GM18508 (cell line): ENCODE measurements at regions not wholly inside any gene's neighbourhood (a gene's known extent, or its start where the extent isn't known, plus 50 kb on each side); places are given as distances from the start of the nearest gene placed in this dataset.

Experiments
- ATAC-seq: cut with Tn5 transposase; IDR thresholded peaks from one replicate; pipeline ENCODE4 v1.9.1; 2021; ENCODE audit warnings: moderate number of reproducible peaks; ENCODE audit not compliant: insufficient read depth, unreplicated experiment

DNA sequence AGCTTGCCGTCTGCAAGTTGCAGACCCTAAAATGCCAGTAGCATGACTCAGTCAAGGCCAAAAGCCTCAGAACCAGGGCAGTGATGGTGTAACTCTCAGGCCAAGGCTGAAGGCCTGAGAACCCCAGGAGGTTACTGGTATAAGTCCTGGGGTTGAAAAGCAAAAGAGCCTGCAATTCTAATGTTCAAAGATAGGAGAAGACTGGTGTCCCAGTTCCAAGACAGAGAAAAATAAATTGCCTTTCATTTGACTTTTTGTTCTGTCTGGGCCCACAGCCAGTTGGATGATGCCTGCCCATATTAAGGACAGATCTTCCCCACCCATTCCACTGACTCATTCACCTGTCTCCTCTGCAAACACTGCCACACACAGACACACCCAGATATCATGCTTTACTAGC, 673.2 kb downstream of the CDH18 start:
- ATAC-seq: no peak

DNA sequence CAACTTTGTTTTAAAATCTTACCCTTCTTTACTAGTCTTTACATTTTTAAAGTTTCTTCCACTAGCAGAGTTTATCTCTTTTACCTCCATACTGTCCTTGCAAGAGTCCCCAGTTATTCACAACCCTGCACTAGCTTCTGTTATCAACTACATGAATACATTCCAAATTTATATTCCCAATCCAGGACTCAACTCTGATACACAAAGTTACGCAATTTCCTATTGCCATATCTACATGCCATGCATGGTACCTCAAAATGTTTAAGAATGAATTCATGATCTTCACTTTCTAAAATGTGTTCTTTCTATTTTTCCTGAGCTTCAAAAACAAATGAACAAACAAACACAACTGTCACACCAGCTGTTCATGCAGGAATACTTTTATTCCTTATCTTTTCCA, 668.7 kb downstream of the CDH18 start:
- no peak for ATAC-seq

DNA sequence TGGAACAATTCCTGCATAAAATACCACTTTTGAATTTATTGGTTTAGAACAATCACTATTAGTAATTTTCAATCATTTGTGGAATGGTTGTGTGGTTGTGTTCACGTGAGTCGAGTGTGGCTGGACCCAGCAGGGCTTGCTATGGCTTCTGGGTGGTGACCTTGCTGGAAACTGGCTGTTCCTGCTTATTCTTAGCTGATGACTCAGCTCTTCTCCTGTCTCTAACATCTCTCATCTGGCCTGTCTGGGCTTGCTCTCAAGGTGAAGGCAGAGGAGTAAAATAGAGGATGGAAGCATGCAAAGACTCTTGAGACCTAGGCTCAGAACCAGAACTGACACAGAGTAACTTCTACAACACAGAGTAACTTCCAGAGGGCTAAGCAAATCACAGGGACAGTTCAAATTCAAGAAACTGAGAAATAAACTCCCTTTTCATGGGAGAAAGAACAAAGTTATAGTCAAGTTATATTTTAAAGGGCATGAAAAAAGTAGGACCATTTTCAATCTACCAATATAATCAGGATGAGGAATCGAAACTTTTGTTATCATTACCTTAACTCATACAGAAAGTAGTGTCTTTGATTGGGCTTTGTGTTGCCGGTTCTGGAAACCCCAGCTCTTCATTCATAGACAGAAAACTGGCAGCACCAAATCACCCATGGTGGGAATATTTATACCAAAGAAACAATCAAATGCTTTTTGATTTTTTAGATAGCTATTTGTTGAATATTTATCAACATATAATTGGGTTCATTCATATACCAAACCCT, 665.1 kb downstream of the CDH18 start:
- no peak for ATAC-seq

DNA sequence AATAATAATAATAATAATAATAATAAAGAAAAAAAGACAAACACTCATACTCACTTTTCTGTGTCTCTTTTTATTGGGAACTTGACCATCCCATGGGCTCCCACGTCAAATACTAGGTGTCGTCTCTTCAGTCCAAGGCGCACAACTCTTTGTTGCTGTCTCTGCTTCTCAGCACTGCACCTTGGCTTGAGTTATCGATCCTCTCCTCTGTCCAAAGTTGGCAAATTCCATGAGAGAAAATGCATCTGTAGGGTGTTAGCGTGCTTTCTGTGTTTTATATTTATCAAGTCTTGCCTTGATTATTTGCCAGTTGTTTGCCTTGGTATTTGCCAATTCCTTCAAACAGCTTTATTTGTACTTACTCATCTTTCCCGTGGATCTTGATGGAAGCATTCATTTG, 653.7 kb downstream of the CDH18 start:
- ATAC-seq: no peak

DNA sequence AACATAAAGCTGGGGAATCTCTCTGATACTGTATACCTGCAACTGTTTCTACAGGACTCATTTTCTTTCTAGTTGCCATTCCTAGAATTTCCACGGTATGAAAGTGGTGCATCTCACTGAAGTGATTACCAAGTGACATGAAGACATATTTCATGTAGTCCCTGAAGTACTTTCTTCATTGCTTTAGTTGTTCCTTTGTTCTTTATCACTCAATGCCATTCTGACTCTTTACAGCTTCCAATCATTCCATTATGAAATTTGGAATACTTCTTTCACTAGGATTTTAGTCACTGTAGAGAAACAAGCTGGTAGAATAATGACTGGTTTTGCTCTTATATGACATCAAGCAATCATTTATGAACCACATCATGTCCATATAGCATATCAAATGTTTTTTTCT, 645.1 kb downstream of the CDH18 start:
- ATAC-seq: no peak

DNA sequence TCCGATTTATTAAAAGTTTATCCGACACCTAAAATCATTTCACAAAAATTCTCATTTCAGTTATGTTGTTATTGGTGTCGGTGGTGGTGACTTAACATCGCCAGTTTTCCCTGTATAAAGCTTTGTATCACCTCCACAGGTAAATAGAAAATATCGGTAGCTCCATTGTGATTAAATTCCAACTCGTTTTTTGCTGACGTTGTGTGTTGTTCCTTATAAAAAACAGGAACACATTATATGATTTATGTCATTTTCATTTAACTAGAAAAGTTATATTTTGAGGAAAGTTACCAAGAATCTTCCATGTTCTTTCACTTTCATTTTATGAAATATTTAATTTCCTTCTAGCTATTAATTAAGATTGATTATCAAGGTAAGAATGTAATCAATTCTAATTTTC, 635.9 kb downstream of the CDH18 start:
- ATAC-seq: no peak

DNA sequence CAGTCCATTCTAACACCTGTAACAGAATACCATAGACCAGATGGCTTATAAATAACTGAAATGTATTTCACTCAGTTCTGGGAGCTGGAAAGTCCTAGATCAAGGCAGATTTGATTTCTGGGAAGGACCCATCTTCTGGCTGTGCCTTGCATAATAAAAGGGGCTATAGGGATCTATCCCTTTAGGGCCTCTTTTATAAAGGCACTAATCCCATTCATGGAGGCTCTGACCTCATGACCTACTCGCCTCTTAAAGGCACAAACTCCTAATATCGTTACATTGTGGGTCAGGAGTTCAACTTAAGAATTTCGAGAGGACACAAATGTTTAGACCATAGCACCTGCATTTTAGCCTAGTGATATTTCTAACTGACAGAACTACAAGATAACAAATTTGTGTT, 619.0 kb downstream of the CDH18 start:
- no peak for ATAC-seq

DNA sequence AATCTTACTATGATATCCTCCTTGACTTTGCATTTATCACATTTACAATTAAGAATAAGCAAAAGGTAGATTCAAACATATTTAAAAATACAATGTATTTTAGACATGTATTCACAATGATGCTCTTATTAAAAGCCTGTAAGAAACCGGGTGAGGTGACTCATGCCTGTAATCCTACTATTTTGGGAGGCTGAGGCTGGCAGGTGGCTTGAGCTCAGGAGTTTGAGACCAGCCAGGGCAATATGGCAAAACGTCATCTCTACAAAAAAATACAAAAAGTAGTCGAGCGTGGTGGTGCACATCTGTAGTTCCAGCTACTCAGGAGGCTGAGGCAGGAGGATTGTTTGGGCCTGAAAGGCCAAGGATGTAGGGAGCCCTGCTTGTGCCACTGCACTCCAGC, 618.4 kb downstream of the CDH18 start:
- ATAC-seq: no peak

DNA sequence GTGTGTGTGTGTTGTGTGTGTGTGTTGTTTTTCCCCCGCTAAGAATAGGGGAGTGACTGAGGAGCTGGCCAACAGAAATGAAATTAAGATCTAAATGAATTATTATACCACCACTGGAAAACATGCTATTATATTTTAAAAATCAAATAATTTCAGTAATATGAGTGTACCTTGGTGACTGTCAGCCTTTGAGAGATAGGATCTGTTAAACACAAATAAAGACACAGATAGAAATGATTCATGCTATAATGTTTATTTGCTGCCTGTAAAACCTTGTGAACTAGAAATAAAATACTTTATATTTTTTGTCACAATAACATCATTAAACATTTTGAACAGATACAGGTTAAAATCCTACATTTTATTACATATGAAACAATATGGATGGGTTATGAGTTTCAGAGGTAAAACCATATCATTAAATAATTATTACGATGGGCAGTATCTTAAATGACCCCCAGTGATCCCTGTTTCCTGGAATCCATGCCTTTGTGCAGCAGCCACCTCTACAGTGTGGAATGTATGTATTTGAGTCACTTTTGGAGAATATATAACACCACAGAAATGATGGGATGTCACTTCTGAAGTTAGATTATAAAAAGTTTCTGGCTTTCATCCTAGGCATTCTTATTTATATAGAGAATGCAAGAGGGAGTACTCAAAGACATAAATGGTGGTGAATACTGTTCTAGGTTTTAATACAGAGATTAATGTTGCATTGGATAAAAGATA, 617.2 kb downstream of the CDH18 start:
- no peak for ATAC-seq

DNA sequence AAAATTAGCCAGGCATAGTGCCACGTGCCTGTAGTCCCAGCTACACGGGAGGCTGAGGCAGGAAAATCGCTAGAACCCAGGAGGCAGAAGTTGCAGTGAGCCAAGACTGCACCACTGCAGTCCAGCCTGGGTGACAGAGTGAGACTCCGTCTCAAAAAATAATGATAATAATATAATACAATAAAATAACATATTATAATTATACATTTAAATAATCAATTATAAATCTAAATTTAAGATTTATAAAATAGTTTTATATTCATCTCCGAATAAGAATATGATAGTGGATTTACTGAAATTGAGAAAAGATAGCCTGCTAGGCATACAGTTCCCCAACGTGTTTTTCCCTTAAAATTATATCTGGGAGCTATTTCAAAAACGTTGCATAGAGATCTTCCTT, 599.6 kb downstream of the CDH18 start:
- ATAC-seq: no peak

DNA sequence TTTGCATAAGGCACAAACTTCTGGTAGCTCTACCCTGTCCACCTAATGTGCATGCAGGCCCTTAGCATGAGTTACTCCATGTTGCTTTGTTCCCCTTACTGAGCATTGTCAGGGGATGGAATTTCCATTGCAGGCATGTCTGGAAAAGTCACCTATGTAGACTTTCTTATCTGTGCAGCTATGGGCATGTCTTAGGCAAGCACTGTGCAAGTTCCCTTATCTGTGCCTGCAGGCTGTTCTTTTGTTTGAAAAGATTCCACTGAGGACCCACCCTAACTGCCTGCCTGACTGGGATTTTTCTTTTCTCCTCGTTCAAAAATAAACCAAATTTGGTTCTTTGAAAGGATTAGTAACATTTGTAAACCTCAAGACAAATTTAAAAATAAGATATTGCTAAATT, 587.0 kb downstream of the CDH18 start:
- ATAC-seq: no peak

DNA sequence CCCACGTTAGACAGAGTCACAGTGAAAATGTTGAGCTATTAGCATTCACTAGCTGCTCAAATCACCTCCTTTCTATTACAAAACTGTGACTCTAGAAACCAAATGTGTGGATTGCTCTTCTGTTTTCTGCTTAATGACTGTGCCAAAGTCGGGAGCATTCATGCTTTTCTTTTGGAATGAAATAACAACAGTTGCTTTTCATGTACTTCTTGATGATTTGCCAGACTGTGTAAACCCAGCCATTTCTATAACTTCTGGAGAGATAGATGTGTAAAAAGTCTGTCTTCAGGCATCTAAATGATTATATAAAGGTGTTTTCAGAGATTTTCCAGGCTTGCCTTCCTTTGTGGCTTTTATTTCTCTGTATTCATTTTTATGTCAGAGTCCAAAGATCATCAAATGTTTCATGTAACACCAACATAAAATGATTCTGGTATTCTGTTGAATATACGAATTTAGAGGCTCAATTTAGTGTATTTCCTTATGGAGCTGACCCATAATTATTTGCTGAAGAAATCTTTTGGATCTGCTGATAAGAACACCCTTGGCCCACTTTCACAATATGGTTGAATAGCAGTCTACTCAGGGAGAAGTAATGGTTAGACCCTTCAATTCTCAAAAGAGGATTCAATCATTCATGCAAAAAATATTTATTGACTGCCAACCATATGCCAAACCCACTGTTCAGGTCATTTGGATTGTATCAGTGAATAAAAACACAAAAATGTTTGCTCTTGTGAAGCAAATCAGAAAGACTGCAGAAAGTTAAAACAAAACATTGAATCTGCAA, 581.2 kb downstream of the CDH18 start:
- ATAC-seq: no peak

DNA sequence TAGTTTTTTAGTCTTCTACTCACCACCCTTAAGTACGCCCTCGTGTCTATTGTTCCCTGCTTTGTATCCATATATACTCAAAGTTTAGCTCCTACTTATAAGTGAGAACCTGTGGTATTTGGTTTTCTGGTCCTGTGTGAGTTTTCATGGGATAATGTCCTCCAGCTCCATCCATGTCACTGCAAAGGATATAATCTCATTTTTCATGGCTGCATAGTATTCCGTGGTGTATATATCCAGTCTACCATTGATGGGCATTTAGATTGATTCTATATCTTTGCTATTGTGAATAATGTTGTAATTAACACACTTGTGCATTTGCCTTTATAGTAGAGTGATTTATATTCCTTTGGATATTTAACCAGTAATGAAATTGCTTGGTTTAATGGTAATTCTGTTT, 579.9 kb downstream of the CDH18 start:
- ATAC-seq: no peak

DNA sequence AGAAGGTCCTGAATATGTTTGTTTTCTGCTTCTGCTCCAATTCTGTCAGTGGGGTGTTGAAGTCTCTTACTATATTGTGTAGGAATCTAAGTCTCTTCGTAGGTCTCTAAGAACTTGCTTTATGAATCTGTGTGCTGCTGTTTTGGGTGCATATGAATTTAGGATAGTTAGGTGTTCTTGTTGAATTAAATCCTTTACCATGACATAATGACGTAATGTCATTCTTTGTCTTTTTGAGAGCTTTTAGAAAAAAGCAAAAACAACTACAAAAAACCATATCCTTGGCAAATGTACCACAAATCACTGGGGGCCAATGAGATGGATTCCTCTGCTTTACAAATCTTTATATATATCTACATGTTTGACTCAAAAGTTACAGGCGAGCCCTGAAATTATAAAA, 576.1 kb downstream of the CDH18 start:
- ATAC-seq: no peak
